GM23248 (cell line): ENCODE measurements at regions not wholly inside any gene's neighbourhood (a gene's known extent, or its start where the extent isn't known, plus 50 kb on each side); places are given as distances from the start of the nearest gene placed in this dataset.

ENCODE experiments used
- EZH2 ChIP-seq: fragments of 200-600 bp; sonication (generic); IDR thresholded peaks from 2 replicates; pipeline ENCODE4 v1.6.1; 2018; ENCODE audit warnings: antibody characterized with exemption, mild to moderate bottlenecking; ENCODE audit not compliant: insufficient read depth, poor library complexity, severe bottlenecking
- EZH2phosphoT487 ChIP-seq: fragments of 200-600 bp; sonication (generic); IDR thresholded peaks from 2 replicates; pipeline ENCODE4 v1.6.1; 2018; ENCODE audit warnings: antibody characterized with exemption, moderate library complexity, mild to moderate bottlenecking, low read depth; ENCODE audit not compliant: insufficient read depth

DNA sequence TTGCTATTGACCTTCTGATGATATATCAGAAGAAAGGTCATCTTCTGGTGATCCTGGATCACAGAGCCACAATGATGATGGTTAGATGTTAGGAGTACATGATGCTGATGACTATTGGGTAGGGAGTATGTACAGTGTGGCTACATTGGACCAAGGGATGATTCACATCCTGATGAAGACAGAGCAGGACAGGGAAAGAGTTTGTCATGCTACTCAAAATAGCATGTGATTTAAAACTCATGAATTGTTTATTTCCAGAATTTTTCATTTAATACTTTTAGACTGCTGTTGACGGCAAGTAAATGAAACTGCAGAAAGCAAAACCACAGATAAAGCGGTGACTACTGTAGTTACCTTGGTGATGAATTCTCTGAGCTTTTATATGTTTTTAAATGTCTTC, 397.3 kb downstream of the PPP1R3A start:
- TF ChIP-seq EZH2 (no peak), EZH2phosphoT487 (no peak)
